GM06990 (cell line): ENCODE measurements at regions not wholly inside any gene's neighbourhood (a gene's known extent, or its start where the extent isn't known, plus 50 kb on each side); places are given as distances from the start of the nearest gene placed in this dataset.

Experiments used
- DNase-seq: peaks from one replicate; pipeline ENCODE4 v3.0.0-alpha.2; 2011; ENCODE audit not compliant: insufficient read length; ENCODE audit errors: extremely low read depth
- H3K27me3 ChIP-seq: replicated peaks from 2 replicates; pipeline ENCODE4 v1.6.0; 2011; ENCODE audit warnings: low read length; ENCODE audit not compliant: control insufficient read depth, insufficient read depth
- H3K36me3 ChIP-seq: 2 replicates; pipeline ENCODE4 v1.5.1; 2011; ENCODE audit warnings: low read length; ENCODE audit not compliant: control insufficient read depth, insufficient read depth
- H3K4me3 ChIP-seq: replicated peaks from 2 replicates; pipeline ENCODE4 v1.5.1; 2011; ENCODE audit warnings: low read depth, mild to moderate bottlenecking, control low read depth, low read length
- CTCF ChIP-seq: IDR thresholded peaks from 2 replicates; pipeline ENCODE4 v1.5.1; 2011; ENCODE audit warnings: low read length, control low read depth, mild to moderate bottlenecking, inconsistent platforms; ENCODE audit not compliant: insufficient read depth, poor library complexity, severe bottlenecking

GRCh38 chr11:22031791-22032190 is 161.1 kb upstream of the ANO5 start:
- Histone ChIP-seq H3K4me3 (no peak overlapping the region), H3K36me3 (no peaks in the 10 kb centered on the region), H3K27me3 (no peaks in the 10 kb centered on the region)
- no peak for TF ChIP-seq CTCF
- no peak for DNase-seq

DNA sequence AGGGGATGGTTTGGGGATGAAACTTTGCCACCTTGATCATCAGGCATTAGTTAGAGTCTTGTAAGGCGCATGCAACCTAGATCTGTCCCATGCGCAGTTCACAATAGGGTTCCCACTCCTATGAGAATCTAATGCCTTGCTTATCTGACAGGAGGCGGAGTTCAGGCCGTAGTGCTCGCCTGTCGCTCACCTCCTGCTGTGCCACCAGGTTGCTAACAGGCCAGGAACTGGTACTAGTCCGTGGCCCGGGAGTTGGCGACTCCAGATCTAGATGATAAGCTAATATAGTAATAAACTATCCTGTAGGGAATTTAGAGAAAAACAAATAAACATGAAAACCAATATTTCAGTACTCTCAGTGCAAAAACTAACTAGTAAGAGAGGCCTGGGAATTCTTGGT is 155.4 kb upstream of the ANO5 start:
- DNase-seq: no peak
- Histone ChIP-seq H3K4me3 (no peak overlapping the region), H3K27me3 (no peaks in the 10 kb centered on the region), H3K36me3 (no peaks in the 10 kb centered on the region)
- no peak for TF ChIP-seq CTCF

GRCh38 chr11:22041039-22041438 is 151.8 kb upstream of the ANO5 start:
- Histone ChIP-seq H3K4me3 (no peak overlapping the region), H3K27me3 (no peaks in the 10 kb centered on the region), H3K36me3 (no peaks in the 10 kb centered on the region)
- TF ChIP-seq CTCF: no peak
- DNase-seq: no peak

GRCh38 chr11:22042081-22042480 is 150.8 kb upstream of the ANO5 start:
- no peak for TF ChIP-seq CTCF
- no peak for DNase-seq

GRCh38 chr11:22044126-22044525 is 148.8 kb upstream of the ANO5 start:
- DNase-seq: no peak
- no peak for TF ChIP-seq CTCF
- Histone ChIP-seq H3K36me3 (no peaks in the 10 kb centered on the region), H3K4me3 (no peak overlapping the region), H3K27me3 (no peaks in the 10 kb centered on the region)

More at GRCh38 chr11:22042081-22042480, 150.8 kb upstream of the ANO5 start:
- Histone ChIP-seq H3K27me3 (no peaks in the 10 kb centered on the region), H3K4me3 (no peak overlapping the region), H3K36me3 (no peaks in the 10 kb centered on the region)

- Histone ChIP-seq H3K4me3 (no peak overlapping the region), H3K27me3 (no peaks in the 10 kb centered on the region), H3K36me3 (no peaks in the 10 kb centered on the region)
- DNase-seq: no peak
- TF ChIP-seq CTCF: no peak
These were observed 143.6 kb upstream of the ANO5 start for GRCh38 chr11:22049276-22049675.
